BJ (cell line): ENCODE measurements at regions not wholly inside any gene's neighbourhood (a gene's known extent, or its start where the extent isn't known, plus 50 kb on each side); places are given as distances from the start of the nearest gene placed in this dataset.

Experiments
- CTCF ChIA-PET: fragments of 350-600 bp; formaldehyde crosslinking; extraction: SDS; loops from one replicate; lab custom pipeline; 2021; ENCODE audit warnings: antibody characterized with exemption, inconsistent platforms; lab: Yijun Ruan, JAX
- POLR2A ChIA-PET: fragments of 300-600 bp; sonication (Branson Sonifier 250); formaldehyde crosslinking; extraction: SDS; loops from one replicate; lab custom pipeline; 2021; ENCODE audit warnings: antibody characterized with exemption; lab: Charles Lee
- DNase-seq: peaks from one replicate; pipeline ENCODE4 v3.0.0-alpha.2; 2011; ENCODE audit warnings: low read depth
- H3K27me3 ChIP-seq: 2 replicates; pipeline ENCODE4 v1.6.0; 2011; ENCODE audit warnings: low read length; ENCODE audit not compliant: control insufficient read depth, insufficient read depth
- H3K36me3 ChIP-seq: 2 replicates; pipeline ENCODE4 v1.5.1; 2011; ENCODE audit warnings: low read length; ENCODE audit not compliant: control insufficient read depth, insufficient read depth
- H3K4me3 ChIP-seq: 2 replicates; pipeline ENCODE4 v1.5.1; 2011; ENCODE audit warnings: low read depth, mild to moderate bottlenecking, control low read depth, low read length
- TF ChIP-seq, protein P1 (sequence below): IDR thresholded peaks from 2 replicates; pipeline ENCODE4 v1.5.1; 2011; ENCODE audit warnings: low read depth, mild to moderate bottlenecking, control low read depth, inconsistent platforms, low read length, moderate library complexity; ENCODE audit not compliant: insufficient read depth

DNA sequence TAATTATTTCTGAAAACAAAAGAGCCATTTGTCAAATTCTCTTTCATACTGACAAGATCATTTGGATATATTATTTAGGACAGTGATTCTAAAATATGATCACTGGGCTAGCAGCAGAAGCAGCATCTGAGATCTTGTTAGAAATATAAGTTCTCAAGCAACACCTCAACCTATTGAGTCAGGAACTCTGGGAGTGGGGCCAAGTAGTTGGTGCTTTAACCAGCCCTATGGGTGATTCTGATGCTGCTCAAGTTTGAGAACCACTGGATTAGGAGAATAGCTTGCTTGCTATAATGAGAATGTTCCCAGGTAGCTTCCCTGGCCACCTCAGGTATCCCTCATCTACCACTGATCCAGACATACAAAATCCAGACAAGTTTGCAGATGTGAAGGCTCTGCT lies 466.9 kb upstream of the CELF4 start:
- no peak for DNase-seq
- no peak overlapping the region for H3K4me3 ChIP-seq
- H3K36me3 ChIP-seq, result no peaks in the 10 kb centered on the region
- CTCF ChIA-PET, result no interaction called here
- POLR2A ChIA-PET, result no interaction called here
- TF ChIP-seq, protein P1, sequence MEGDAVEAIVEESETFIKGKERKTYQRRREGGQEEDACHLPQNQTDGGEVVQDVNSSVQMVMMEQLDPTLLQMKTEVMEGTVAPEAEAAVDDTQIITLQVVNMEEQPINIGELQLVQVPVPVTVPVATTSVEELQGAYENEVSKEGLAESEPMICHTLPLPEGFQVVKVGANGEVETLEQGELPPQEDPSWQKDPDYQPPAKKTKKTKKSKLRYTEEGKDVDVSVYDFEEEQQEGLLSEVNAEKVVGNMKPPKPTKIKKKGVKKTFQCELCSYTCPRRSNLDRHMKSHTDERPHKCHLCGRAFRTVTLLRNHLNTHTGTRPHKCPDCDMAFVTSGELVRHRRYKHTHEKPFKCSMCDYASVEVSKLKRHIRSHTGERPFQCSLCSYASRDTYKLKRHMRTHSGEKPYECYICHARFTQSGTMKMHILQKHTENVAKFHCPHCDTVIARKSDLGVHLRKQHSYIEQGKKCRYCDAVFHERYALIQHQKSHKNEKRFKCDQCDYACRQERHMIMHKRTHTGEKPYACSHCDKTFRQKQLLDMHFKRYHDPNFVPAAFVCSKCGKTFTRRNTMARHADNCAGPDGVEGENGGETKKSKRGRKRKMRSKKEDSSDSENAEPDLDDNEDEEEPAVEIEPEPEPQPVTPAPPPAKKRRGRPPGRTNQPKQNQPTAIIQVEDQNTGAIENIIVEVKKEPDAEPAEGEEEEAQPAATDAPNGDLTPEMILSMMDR, result no peak
- H3K27me3 ChIP-seq, result no peaks in the 10 kb centered on the region

- no peak overlapping the region for H3K4me3 ChIP-seq
- H3K36me3 ChIP-seq, result no peaks in the 10 kb centered on the region
- CTCF ChIA-PET, result no interaction called here
These were observed 463.3 kb upstream of the CELF4 start for GRCh38 chr18:38028946-38029345.

GRCh38 chr18:38025433-38026038 lies 459.9 kb upstream of the CELF4 start:
- Histone ChIP-seq H3K4me3 (no peak overlapping the region), H3K36me3 (no peaks in the 10 kb centered on the region), H3K27me3 (no peaks in the 10 kb centered on the region)
- POLR2A ChIA-PET, result no interaction called here
- CTCF ChIA-PET, result no interaction called here
- TF ChIP-seq, protein P1, result no peak
- no peak for DNase-seq

More at GRCh38 chr18:38028946-38029345, 463.3 kb upstream of the CELF4 start:
- TF ChIP-seq, protein P1, result no peak
- no peaks in the 10 kb centered on the region for H3K27me3 ChIP-seq
- no peak for DNase-seq
- POLR2A ChIA-PET, result no interaction called here

DNA sequence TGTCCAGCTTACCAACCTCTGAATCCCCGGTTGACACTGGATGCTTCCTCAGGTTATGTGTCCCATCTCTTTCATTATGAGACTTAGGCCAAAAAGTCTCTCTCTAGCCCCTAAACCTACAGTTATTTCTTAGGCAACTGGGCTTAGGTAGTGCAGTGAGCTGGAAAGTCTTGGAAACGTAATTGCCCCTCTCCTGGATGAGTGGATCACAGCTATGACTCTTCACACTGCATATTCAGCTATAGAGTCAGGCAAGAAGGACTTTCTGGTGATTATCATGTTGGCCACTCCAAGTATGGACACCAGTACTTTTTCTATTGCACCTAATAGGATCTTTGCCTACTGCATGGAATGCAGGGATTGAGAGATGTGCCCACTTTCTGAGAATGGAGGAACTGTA lies 458.3 kb upstream of the CELF4 start:
- Histone ChIP-seq H3K4me3 (no peak overlapping the region), H3K27me3 (no peaks in the 10 kb centered on the region), H3K36me3 (no peaks in the 10 kb centered on the region)
- POLR2A ChIA-PET, result no interaction called here
- CTCF ChIA-PET, result no interaction called here
- DNase-seq, result no peak
- TF ChIP-seq, protein P1, result no peak

GRCh38 chr18:38022234-38022633 lies 456.6 kb upstream of the CELF4 start:
- TF ChIP-seq, protein P1, result no peak
- no peaks in the 10 kb centered on the region for H3K36me3 ChIP-seq
- no peak overlapping the region for H3K4me3 ChIP-seq
- POLR2A ChIA-PET, result no interaction called here
- no peak for DNase-seq
- CTCF ChIA-PET, result no interaction called here
- H3K27me3 ChIP-seq, result no peaks in the 10 kb centered on the region
